GM12878 (cell line): ENCODE measurements at regions not wholly inside any gene's neighbourhood (a gene's known extent, or its start where the extent isn't known, plus 50 kb on each side); places are given as distances from the start of the nearest gene placed in this dataset.

ENCODE experiments used
- BHLHE40 ChIP-seq, 2 experiments: fragments of 450-650 bp in 1 of 2; IDR thresholded peaks; 2 replicates each; pipeline ENCODE4 v1.6.1; 2011 to 2017; ENCODE audit warnings: low read depth in 2 of 2, borderline replicate concordance in 1 of 2, improper control_type of control experiment in 1 of 2, low read length in 1 of 2, mild to moderate bottlenecking in 1 of 2
- BRCA1 ChIP-seq: IDR thresholded peaks from 2 replicates; pipeline ENCODE4 v1.6.1; 2011; ENCODE audit warnings: low read depth, low read length, improper control_type of control experiment
- EED ChIP-seq: sonication (generic); IDR thresholded peaks from 2 replicates; pipeline ENCODE4 v1.6.1; 2016; ENCODE audit warnings: antibody characterized with exemption, low read depth
- EP300 ChIP-seq, 2 experiments: fragments of 150-350 bp in 1 of 2; IDR thresholded peaks; 2 replicates each; pipeline ENCODE4 v1.6.1; 2011 to 2012; ENCODE audit warnings: low read depth in 2 of 2, low read length in 2 of 2, borderline replicate concordance in 1 of 2, improper control_type of control experiment in 1 of 2, inconsistent platforms in 1 of 2; ENCODE audit not compliant: control insufficient read depth in 1 of 2
- FOXM1 ChIP-seq: IDR thresholded peaks from 2 replicates; pipeline ENCODE4 v1.6.1; 2012; ENCODE audit warnings: low read depth, mild to moderate bottlenecking, inconsistent platforms, low read length, moderate library complexity
- HCFC1 ChIP-seq: fragments of 150-350 bp; IDR thresholded peaks from 2 replicates; pipeline ENCODE4 v1.6.1; 2014; ENCODE audit warnings: low read length
- IKZF1 ChIP-seq: fragments of 450-650 bp; conservative IDR thresholded peaks from 2 replicates; pipeline ENCODE4 v1.6.1; 2017; ENCODE audit warnings: antibody characterized with exemption, mild to moderate bottlenecking
- JUND ChIP-seq: IDR thresholded peaks from 2 replicates; pipeline ENCODE4 v1.6.1; 2012; ENCODE audit warnings: low read depth, mild to moderate bottlenecking, low read length, improper control_type of control experiment, moderate library complexity
- TCF7 ChIP-seq: IDR thresholded peaks from 2 replicates; pipeline ENCODE4 v1.6.1; 2014; ENCODE audit warnings: antibody characterized with exemption, borderline replicate concordance
- ZZZ3 ChIP-seq: IDR thresholded peaks from 2 replicates; pipeline ENCODE4 v1.6.1; 2011; ENCODE audit warnings: low read depth; ENCODE audit not compliant: control insufficient read depth, insufficient read length
- TF ChIP-seq, protein P1 (sequence below): IDR thresholded peaks from 2 replicates; pipeline ENCODE4 v1.6.1; 2011; ENCODE audit warnings: borderline replicate concordance, low read depth, mild to moderate bottlenecking, moderate library complexity, low read length; ENCODE audit not compliant: insufficient read depth, poor library complexity, severe bottlenecking
- TF ChIP-seq, protein P2 (sequence below): IDR thresholded peaks from 2 replicates; pipeline ENCODE4 v1.6.1; 2012; ENCODE audit warnings: low read depth, low read length, improper control_type of control experiment
- TF ChIP-seq, protein P3 (sequence below): fragments of 450-650 bp; IDR thresholded peaks from 2 replicates; pipeline ENCODE4 v1.6.1; 2017; ENCODE audit warnings: mild to moderate bottlenecking, moderate library complexity
- TF ChIP-seq, protein P4 (sequence below): fragments of 150-350 bp; IDR thresholded peaks from 2 replicates; pipeline ENCODE4 v1.6.1; 2016; ENCODE audit warnings: low read depth, low read length
- TF ChIP-seq, protein P5 (sequence below): fragments of 450-650 bp; IDR thresholded peaks from 2 replicates; pipeline ENCODE4 v1.6.1; 2017; ENCODE audit warnings: antibody characterized with exemption, mild to moderate bottlenecking, moderate library complexity
- TF ChIP-seq, protein P6 (sequence below): IDR thresholded peaks from 2 replicates; pipeline ENCODE4 v1.6.1; 2011; ENCODE audit warnings: low read depth, mild to moderate bottlenecking, low read length, moderate library complexity, borderline replicate concordance; ENCODE audit errors: extremely low read depth

DNA sequence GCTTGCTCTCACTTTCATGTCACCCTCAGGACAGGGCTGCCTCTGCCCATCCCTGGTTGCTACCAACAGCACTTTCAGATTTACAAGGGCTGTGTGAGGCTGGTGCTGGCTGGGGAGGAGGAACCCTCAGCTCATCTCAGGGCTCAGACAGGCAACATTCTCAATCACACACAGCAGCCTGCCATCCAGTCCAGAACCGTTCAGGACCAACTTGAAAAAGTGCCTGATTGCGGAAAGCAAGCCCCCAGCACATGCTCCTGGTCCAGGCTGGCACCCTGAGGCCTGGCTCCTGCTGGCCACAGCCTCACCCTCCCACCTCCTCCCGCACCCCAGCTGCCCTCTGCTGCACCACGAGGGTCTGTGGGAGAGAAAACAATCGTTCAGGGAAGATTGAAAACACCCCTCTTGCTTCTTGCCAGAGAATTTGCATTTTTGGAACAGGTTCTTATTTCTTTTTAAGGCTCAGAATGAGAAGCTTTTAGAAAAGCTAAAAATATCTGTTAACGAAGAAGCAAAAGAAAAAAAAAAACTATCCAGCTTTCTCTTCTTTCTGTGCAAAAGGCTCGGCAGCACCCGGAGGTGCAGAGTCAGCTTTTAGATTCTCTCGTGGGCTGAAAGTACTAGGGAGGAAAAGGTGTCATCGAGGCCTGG, 403.8 kb upstream of the ID2 start (continued):
- TF ChIP-seq, protein P1, sequence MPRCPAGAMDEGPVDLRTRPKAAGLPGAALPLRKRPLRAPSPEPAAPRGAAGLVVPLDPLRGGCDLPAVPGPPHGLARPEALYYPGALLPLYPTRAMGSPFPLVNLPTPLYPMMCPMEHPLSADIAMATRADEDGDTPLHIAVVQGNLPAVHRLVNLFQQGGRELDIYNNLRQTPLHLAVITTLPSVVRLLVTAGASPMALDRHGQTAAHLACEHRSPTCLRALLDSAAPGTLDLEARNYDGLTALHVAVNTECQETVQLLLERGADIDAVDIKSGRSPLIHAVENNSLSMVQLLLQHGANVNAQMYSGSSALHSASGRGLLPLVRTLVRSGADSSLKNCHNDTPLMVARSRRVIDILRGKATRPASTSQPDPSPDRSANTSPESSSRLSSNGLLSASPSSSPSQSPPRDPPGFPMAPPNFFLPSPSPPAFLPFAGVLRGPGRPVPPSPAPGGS: no peak
- TF ChIP-seq, protein P2, sequence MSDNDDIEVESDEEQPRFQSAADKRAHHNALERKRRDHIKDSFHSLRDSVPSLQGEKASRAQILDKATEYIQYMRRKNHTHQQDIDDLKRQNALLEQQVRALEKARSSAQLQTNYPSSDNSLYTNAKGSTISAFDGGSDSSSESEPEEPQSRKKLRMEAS: peak; percentile 18; the same call in 1 of the 2 replicates
- TF ChIP-seq FOXM1 (no peak), BRCA1 (no peak), EP300 (IDR thresholded peaks at IDR 0.05; ENCODE audit: borderline replicate concordance in 1 of 2, control insufficient read depth in 1 of 2, low read depth in 2 of 2, low read length in 2 of 2) (peak in 1 of 2 experiments; percentile 58; a peak in 1 of 4 replicates), ZZZ3 (no peak), JUND (no peak), IKZF1 (peak; percentile 62; the same call in 1 of the 2 replicates), EED (no peak), TCF7 (no peak), BHLHE40 (IDR thresholded peaks at IDR 0.05; ENCODE audit: borderline replicate concordance in 1 of 2, low read depth in 2 of 2, low read length in 1 of 2) (no peak), HCFC1 (no peak)
- TF ChIP-seq, protein P3, sequence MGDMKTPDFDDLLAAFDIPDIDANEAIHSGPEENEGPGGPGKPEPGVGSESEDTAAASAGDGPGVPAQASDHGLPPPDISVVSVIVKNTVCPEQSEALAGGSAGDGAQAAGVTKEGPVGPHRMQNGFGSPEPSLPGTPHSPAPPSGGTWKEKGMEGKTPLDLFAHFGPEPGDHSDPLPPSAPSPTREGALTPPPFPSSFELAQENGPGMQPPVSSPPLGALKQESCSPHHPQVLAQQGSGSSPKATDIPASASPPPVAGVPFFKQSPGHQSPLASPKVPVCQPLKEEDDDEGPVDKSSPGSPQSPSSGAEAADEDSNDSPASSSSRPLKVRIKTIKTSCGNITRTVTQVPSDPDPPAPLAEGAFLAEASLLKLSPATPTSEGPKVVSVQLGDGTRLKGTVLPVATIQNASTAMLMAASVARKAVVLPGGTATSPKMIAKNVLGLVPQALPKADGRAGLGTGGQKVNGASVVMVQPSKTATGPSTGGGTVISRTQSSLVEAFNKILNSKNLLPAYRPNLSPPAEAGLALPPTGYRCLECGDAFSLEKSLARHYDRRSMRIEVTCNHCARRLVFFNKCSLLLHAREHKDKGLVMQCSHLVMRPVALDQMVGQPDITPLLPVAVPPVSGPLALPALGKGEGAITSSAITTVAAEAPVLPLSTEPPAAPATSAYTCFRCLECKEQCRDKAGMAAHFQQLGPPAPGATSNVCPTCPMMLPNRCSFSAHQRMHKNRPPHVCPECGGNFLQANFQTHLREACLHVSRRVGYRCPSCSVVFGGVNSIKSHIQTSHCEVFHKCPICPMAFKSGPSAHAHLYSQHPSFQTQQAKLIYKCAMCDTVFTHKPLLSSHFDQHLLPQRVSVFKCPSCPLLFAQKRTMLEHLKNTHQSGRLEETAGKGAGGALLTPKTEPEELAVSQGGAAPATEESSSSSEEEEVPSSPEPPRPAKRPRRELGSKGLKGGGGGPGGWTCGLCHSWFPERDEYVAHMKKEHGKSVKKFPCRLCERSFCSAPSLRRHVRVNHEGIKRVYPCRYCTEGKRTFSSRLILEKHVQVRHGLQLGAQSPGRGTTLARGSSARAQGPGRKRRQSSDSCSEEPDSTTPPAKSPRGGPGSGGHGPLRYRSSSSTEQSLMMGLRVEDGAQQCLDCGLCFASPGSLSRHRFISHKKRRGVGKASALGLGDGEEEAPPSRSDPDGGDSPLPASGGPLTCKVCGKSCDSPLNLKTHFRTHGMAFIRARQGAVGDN: peak; percentile 74
- TF ChIP-seq, protein P4, sequence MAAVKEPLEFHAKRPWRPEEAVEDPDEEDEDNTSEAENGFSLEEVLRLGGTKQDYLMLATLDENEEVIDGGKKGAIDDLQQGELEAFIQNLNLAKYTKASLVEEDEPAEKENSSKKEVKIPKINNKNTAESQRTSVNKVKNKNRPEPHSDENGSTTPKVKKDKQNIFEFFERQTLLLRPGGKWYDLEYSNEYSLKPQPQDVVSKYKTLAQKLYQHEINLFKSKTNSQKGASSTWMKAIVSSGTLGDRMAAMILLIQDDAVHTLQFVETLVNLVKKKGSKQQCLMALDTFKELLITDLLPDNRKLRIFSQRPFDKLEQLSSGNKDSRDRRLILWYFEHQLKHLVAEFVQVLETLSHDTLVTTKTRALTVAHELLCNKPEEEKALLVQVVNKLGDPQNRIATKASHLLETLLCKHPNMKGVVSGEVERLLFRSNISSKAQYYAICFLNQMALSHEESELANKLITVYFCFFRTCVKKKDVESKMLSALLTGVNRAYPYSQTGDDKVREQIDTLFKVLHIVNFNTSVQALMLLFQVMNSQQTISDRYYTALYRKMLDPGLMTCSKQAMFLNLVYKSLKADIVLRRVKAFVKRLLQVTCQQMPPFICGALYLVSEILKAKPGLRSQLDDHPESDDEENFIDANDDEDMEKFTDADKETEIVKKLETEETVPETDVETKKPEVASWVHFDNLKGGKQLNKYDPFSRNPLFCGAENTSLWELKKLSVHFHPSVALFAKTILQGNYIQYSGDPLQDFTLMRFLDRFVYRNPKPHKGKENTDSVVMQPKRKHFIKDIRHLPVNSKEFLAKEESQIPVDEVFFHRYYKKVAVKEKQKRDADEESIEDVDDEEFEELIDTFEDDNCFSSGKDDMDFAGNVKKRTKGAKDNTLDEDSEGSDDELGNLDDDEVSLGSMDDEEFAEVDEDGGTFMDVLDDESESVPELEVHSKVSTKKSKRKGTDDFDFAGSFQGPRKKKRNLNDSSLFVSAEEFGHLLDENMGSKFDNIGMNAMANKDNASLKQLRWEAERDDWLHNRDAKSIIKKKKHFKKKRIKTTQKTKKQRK: no peak
- TF ChIP-seq, protein P5, sequence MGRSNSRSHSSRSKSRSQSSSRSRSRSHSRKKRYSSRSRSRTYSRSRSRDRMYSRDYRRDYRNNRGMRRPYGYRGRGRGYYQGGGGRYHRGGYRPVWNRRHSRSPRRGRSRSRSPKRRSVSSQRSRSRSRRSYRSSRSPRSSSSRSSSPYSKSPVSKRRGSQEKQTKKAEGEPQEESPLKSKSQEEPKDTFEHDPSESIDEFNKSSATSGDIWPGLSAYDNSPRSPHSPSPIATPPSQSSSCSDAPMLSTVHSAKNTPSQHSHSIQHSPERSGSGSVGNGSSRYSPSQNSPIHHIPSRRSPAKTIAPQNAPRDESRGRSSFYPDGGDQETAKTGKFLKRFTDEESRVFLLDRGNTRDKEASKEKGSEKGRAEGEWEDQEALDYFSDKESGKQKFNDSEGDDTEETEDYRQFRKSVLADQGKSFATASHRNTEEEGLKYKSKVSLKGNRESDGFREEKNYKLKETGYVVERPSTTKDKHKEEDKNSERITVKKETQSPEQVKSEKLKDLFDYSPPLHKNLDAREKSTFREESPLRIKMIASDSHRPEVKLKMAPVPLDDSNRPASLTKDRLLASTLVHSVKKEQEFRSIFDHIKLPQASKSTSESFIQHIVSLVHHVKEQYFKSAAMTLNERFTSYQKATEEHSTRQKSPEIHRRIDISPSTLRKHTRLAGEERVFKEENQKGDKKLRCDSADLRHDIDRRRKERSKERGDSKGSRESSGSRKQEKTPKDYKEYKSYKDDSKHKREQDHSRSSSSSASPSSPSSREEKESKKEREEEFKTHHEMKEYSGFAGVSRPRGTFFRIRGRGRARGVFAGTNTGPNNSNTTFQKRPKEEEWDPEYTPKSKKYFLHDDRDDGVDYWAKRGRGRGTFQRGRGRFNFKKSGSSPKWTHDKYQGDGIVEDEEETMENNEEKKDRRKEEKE: no peak
- TF ChIP-seq, protein P6, sequence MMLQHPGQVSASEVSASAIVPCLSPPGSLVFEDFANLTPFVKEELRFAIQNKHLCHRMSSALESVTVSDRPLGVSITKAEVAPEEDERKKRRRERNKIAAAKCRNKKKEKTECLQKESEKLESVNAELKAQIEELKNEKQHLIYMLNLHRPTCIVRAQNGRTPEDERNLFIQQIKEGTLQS: no peak
